NT2/D1 (cell line): ENCODE measurements at regions not wholly inside any gene's neighbourhood (a gene's known extent, or its start where the extent isn't known, plus 50 kb on each side); places are given as distances from the start of the nearest gene placed in this dataset.

ENCODE experiments used
- SUZ12 ChIP-seq: IDR thresholded peaks from 2 replicates; pipeline ENCODE4 v1.6.1; 2011; ENCODE audit not compliant: insufficient read length, insufficient read depth; ENCODE audit errors: extremely low read depth
- YY1 ChIP-seq: IDR thresholded peaks from 2 replicates; pipeline ENCODE4 v1.6.1; 2011; ENCODE audit not compliant: insufficient read length, insufficient read depth
- ZNF274 ChIP-seq: IDR thresholded peaks from 2 replicates; pipeline ENCODE4 v1.6.1; 2011; ENCODE audit warnings: mild to moderate bottlenecking, low read depth, low read length

DNA sequence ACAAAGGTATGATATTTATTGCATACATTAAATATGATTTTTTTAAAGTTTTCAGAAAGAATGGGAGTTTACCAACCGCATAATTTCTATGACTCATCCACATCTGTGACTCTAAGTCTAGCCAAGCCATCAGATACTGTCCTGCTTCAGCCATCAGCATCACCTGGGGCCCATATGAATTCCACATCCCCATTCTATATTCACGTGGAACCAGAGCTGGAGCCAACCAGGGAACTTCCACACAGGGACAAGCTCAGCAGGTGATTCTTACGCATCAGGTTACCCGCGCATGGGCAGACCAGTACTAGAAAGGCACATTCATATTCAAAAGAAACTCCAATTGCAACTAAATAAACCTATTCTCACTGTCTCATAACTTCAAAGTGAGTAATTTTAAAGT, 817.7 kb upstream of the IGFBP3 start:
- no peak for TF ChIP-seq SUZ12
- TF ChIP-seq ZNF274, result no peak
- no peak for TF ChIP-seq YY1
